ENCODE measurements at regions not wholly inside any gene's neighbourhood (a gene's known extent, or its start where the extent isn't known, plus 50 kb on each side); places are given as distances from the start of the nearest gene placed in this dataset.

GRCh38 chr13:67568205-67568604 lies 338.1 kb upstream of the PCDH9 start:
- no peak for TF ChIP-seq OSR1 (CRISPR knock-in tag; IDR thresholded peaks at IDR 0.05)
- TF ChIP-seq BACH2 (CRISPR knock-in tag; IDR thresholded peaks at IDR 0.05; ENCODE audit: borderline replicate concordance) = no peak
- no peak for TF ChIP-seq GLIS3 (CRISPR knock-in tag; IDR thresholded peaks at IDR 0.05)
- TF ChIP-seq ZFP3 (CRISPR knock-in tag; IDR thresholded peaks at IDR 0.05) = no peak
- TF ChIP-seq CREB5 (CRISPR knock-in tag; IDR thresholded peaks at IDR 0.05; ENCODE audit: low read depth) = no peak
- TF ChIP-seq ISL1 (CRISPR knock-in tag; IDR thresholded peaks at IDR 0.05) = no peak
- no peak for TF ChIP-seq ZNF8 (CRISPR knock-in tag; IDR thresholded peaks at IDR 0.05)
- TF ChIP-seq RARB (CRISPR knock-in tag; IDR thresholded peaks at IDR 0.05) = no peak
- no peak for TF ChIP-seq POU6F1 (CRISPR knock-in tag; IDR thresholded peaks at IDR 0.05; ENCODE audit: borderline replicate concordance, low read depth)
- no peak for ATAC-seq

GRCh38 chr13:67557642-67558241 lies 327.6 kb upstream of the PCDH9 start:
- ATAC-seq = no peak
- TF ChIP-seq OSR1 (CRISPR knock-in tag; IDR thresholded peaks at IDR 0.05) (no peak), ZNF8 (CRISPR knock-in tag; IDR thresholded peaks at IDR 0.05) (no peak), ZNF565 (CRISPR knock-in tag; conservative IDR thresholded peaks at IDR 0.05; ENCODE audit: low read depth) (no peak), GLIS3 (CRISPR knock-in tag; IDR thresholded peaks at IDR 0.05) (no peak), ZC3H10 (CRISPR knock-in tag; IDR thresholded peaks at IDR 0.05) (no peak), BACH2 (CRISPR knock-in tag; IDR thresholded peaks at IDR 0.05; ENCODE audit: borderline replicate concordance) (no peak), POU6F1 (CRISPR knock-in tag; IDR thresholded peaks at IDR 0.05; ENCODE audit: borderline replicate concordance, low read depth) (no peak), PATZ1 (CRISPR knock-in tag; IDR thresholded peaks at IDR 0.05; ENCODE audit: borderline replicate concordance) (no peak), CSDC2 (CRISPR knock-in tag; IDR thresholded peaks at IDR 0.05) (no peak), RARB (CRISPR knock-in tag; IDR thresholded peaks at IDR 0.05) (no peak), ZFP3 (CRISPR knock-in tag; IDR thresholded peaks at IDR 0.05) (no peak), ISL1 (CRISPR knock-in tag; IDR thresholded peaks at IDR 0.05) (no peak), SNAI2 (CRISPR knock-in tag; IDR thresholded peaks at IDR 0.05) (no peak), PPARA (CRISPR knock-in tag; IDR thresholded peaks at IDR 0.05; ENCODE audit: borderline replicate concordance) (no peak), ZFP30 (CRISPR knock-in tag; IDR thresholded peaks at IDR 0.05) (no peak), TOX (CRISPR knock-in tag; IDR thresholded peaks at IDR 0.05; ENCODE audit: borderline replicate concordance) (no peak), TCF4 (CRISPR knock-in tag; IDR thresholded peaks at IDR 0.05; ENCODE audit: borderline replicate concordance) (no peak), ARNTL (CRISPR knock-in tag; IDR thresholded peaks at IDR 0.05; ENCODE audit: borderline replicate concordance, low read depth) (no peak)
- TF ChIP-seq, protein P1, sequence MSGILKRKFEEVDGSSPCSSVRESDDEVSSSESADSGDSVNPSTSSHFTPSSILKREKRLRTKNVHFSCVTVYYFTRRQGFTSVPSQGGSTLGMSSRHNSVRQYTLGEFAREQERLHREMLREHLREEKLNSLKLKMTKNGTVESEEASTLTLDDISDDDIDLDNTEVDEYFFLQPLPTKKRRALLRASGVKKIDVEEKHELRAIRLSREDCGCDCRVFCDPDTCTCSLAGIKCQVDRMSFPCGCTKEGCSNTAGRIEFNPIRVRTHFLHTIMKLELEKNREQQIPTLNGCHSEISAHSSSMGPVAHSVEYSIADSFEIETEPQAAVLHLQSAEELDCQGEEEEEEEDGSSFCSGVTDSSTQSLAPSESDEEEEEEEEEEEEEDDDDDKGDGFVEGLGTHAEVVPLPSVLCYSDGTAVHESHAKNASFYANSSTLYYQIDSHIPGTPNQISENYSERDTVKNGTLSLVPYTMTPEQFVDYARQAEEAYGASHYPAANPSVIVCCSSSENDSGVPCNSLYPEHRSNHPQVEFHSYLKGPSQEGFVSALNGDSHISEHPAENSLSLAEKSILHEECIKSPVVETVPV (CRISPR knock-in tag; IDR thresholded peaks at IDR 0.05) = no peak

DNA sequence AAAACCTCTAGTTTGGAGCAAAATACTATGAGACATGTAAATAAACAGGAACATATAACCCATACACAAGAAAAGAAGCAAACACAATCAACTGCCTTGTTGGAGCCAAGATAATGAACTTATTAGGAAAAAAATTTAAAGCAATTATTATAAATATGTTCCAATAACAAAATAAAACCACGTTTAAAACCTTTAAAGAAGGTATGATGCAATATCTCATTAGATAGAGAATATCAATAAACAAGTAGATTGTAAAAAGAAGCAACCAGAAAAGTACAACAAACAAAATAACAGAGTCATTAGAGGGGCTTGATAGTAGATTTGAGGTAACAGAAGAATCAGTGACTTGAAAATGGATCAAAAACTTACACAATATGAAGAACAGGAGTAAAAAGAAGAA lies 327.0 kb upstream of the PCDH9 start:
- TF ChIP-seq ZFP3 (CRISPR knock-in tag; IDR thresholded peaks at IDR 0.05) (no peak), ARNTL (CRISPR knock-in tag; IDR thresholded peaks at IDR 0.05; ENCODE audit: borderline replicate concordance, low read depth) (no peak), ESRRG (CRISPR knock-in tag; IDR thresholded peaks at IDR 0.05) (no peak), ISL1 (CRISPR knock-in tag; IDR thresholded peaks at IDR 0.05) (no peak), ZC3H10 (CRISPR knock-in tag; IDR thresholded peaks at IDR 0.05) (no peak), SNAI2 (CRISPR knock-in tag; IDR thresholded peaks at IDR 0.05) (no peak)
- TF ChIP-seq, protein P2, sequence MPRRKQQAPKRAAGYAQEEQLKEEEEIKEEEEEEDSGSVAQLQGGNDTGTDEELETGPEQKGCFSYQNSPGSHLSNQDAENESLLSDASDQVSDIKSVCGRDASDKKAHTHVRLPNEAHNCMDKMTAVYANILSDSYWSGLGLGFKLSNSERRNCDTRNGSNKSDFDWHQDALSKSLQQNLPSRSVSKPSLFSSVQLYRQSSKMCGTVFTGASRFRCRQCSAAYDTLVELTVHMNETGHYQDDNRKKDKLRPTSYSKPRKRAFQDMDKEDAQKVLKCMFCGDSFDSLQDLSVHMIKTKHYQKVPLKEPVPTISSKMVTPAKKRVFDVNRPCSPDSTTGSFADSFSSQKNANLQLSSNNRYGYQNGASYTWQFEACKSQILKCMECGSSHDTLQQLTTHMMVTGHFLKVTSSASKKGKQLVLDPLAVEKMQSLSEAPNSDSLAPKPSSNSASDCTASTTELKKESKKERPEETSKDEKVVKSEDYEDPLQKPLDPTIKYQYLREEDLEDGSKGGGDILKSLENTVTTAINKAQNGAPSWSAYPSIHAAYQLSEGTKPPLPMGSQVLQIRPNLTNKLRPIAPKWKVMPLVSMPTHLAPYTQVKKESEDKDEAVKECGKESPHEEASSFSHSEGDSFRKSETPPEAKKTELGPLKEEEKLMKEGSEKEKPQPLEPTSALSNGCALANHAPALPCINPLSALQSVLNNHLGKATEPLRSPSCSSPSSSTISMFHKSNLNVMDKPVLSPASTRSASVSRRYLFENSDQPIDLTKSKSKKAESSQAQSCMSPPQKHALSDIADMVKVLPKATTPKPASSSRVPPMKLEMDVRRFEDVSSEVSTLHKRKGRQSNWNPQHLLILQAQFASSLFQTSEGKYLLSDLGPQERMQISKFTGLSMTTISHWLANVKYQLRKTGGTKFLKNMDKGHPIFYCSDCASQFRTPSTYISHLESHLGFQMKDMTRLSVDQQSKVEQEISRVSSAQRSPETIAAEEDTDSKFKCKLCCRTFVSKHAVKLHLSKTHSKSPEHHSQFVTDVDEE (CRISPR knock-in tag; IDR thresholded peaks at IDR 0.05) = no peak
- ATAC-seq = no peak
